22Rv1 (cell line): ENCODE measurements at regions not wholly inside any gene's neighbourhood (a gene's known extent, or its start where the extent isn't known, plus 50 kb on each side); places are given as distances from the start of the nearest gene placed in this dataset.

ENCODE experiments used
- ZFX ChIP-seq: fragments of 450-650 bp; IDR thresholded peaks from 2 replicates; pipeline ENCODE4 v1.6.1; 2017; ENCODE audit warnings: antibody characterized with exemption, borderline replicate concordance
- TF ChIP-seq, protein P1 (sequence below): fragments of 450-650 bp; IDR thresholded peaks from 2 replicates; pipeline ENCODE4 v1.5.1; 2017; ENCODE audit warnings: mild to moderate bottlenecking

DNA sequence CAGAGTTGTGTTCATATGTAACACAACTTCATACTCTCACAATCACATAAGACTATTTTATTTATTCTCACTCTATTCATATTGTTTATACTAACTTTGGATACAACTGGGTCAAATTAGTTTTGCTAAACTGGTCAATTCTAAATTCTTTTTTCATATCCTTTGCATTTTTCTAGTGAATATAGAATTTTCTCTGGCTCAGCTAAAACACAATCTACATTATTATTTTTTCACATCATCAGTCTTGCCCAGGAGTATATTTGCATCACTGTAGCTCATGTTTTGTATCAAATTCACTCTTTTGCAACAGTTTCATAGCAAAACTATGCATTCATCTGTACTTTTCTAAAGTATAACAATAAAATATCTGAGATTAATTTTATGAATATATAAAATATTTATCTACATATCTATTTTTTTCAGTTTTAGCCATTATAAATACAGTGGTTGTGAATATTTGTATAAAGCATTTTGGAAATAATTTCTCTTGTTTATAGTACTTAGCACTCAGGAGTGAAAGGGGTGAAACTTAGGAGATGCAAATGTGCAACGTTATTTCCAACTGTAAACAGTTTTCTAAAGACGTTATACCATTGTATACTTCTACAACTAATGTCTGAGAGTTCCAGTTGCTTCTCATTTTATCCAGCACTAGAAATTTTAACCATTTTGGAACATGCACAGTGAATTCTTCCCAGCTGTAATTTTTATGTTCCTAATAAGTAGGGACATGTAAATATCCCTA is 854.6 kb downstream of the CBLN2 start:
- TF ChIP-seq, protein P1, sequence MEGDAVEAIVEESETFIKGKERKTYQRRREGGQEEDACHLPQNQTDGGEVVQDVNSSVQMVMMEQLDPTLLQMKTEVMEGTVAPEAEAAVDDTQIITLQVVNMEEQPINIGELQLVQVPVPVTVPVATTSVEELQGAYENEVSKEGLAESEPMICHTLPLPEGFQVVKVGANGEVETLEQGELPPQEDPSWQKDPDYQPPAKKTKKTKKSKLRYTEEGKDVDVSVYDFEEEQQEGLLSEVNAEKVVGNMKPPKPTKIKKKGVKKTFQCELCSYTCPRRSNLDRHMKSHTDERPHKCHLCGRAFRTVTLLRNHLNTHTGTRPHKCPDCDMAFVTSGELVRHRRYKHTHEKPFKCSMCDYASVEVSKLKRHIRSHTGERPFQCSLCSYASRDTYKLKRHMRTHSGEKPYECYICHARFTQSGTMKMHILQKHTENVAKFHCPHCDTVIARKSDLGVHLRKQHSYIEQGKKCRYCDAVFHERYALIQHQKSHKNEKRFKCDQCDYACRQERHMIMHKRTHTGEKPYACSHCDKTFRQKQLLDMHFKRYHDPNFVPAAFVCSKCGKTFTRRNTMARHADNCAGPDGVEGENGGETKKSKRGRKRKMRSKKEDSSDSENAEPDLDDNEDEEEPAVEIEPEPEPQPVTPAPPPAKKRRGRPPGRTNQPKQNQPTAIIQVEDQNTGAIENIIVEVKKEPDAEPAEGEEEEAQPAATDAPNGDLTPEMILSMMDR: no peak
- no peak for TF ChIP-seq ZFX
